C4-2B (cell line): ENCODE measurements at regions not wholly inside any gene's neighbourhood (a gene's known extent, or its start where the extent isn't known, plus 50 kb on each side); places are given as distances from the start of the nearest gene placed in this dataset.

Source experiments
- ZFX ChIP-seq: fragments of 450-650 bp; IDR thresholded peaks from 2 replicates; pipeline ENCODE4 v1.6.1; 2017
- TF ChIP-seq, protein P1 (sequence below): fragments of 450-650 bp; conservative IDR thresholded peaks from 2 replicates; pipeline ENCODE4 v1.5.1; 2017; ENCODE audit warnings: mild to moderate bottlenecking

DNA sequence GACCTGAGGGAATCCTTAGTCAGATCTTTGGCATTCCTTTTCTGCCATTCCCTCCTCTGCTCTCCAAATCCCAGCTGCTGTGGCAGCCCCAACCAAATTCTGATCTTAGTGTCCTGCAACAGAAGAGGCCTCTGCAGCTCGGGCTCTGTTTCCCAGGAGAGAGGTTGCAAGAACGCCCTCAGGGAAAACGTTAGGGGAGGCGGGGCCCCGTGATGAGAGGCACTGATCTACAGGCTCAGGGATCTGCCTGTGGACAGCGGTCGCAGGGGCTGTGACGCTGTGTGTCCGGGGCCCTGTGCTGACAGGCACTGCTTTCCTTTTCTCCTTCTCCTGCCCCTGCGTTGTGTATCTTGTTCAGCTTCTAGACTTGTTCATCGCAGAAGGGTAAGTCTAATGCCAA is 57.3 kb upstream of the DPYSL4 start:
- TF ChIP-seq, protein P1, sequence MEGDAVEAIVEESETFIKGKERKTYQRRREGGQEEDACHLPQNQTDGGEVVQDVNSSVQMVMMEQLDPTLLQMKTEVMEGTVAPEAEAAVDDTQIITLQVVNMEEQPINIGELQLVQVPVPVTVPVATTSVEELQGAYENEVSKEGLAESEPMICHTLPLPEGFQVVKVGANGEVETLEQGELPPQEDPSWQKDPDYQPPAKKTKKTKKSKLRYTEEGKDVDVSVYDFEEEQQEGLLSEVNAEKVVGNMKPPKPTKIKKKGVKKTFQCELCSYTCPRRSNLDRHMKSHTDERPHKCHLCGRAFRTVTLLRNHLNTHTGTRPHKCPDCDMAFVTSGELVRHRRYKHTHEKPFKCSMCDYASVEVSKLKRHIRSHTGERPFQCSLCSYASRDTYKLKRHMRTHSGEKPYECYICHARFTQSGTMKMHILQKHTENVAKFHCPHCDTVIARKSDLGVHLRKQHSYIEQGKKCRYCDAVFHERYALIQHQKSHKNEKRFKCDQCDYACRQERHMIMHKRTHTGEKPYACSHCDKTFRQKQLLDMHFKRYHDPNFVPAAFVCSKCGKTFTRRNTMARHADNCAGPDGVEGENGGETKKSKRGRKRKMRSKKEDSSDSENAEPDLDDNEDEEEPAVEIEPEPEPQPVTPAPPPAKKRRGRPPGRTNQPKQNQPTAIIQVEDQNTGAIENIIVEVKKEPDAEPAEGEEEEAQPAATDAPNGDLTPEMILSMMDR, result no peak
- no peak for TF ChIP-seq ZFX
